HepG2 (cell line): ENCODE measurements at regions not wholly inside any gene's neighbourhood (a gene's known extent, or its start where the extent isn't known, plus 50 kb on each side); places are given as distances from the start of the nearest gene placed in this dataset.

ENCODE experiments used
- EP300 ChIP-seq, 3 experiments: sonication (generic) in 1 of 3; formaldehyde crosslinking in 1 of 3; IDR thresholded peaks; 2 replicates each; pipeline versions ENCODE4 v1.5.1 to v1.6.1; 2011 to 2020; ENCODE audit warnings: low read depth in 2 of 3, low read length in 2 of 3, borderline replicate concordance in 1 of 3, improper control_type of control experiment in 1 of 3, mild to moderate bottlenecking in 1 of 3, missing genetic modification reagents in 1 of 3, moderate library complexity in 1 of 3
- HOXA9 ChIP-seq: sonication (generic); formaldehyde crosslinking; IDR thresholded peaks from 2 replicates; pipeline ENCODE4 v1.8.1; 2022; ENCODE audit warnings: missing genetic modification reagents, mild to moderate bottlenecking, moderate library complexity, borderline replicate concordance
- SIN3A ChIP-seq: IDR thresholded peaks from 2 replicates; pipeline ENCODE4 v1.6.1; 2011; ENCODE audit warnings: low read depth, mild to moderate bottlenecking, control low read depth, low read length, borderline replicate concordance
- YY1 ChIP-seq: IDR thresholded peaks from 2 replicates; pipeline ENCODE4 v1.6.1; 2011; ENCODE audit warnings: low read length, low read depth, moderate library complexity, mild to moderate bottlenecking; ENCODE audit not compliant: insufficient read depth, insufficient replicate concordance
- ZFX ChIP-seq: sonication (generic); formaldehyde crosslinking; IDR thresholded peaks from 2 replicates; pipeline ENCODE4 v1.4.0; 2020; ENCODE audit warnings: mild to moderate bottlenecking, low read depth, missing genetic modification reagents, moderate library complexity
- ZMYM2 ChIP-seq: sonication (generic); formaldehyde crosslinking; IDR thresholded peaks from 2 replicates; pipeline ENCODE4 v1.8.0; 2022; ENCODE audit warnings: mild to moderate bottlenecking, missing genetic modification reagents
- ZNF260 ChIP-seq: sonication (generic); formaldehyde crosslinking; IDR thresholded peaks from 2 replicates; pipeline ENCODE4 v1.4.0; 2020; ENCODE audit warnings: missing genetic modification reagents, low read depth, mild to moderate bottlenecking, borderline replicate concordance
- ZSCAN12 ChIP-seq: sonication (generic); formaldehyde crosslinking; IDR thresholded peaks from 2 replicates; pipeline ENCODE4 v1.9.0; 2021; ENCODE audit warnings: mild to moderate bottlenecking, missing genetic modification reagents
- TF ChIP-seq, protein P1 (sequence below): sonication (generic); formaldehyde crosslinking; IDR thresholded peaks from 2 replicates; pipeline ENCODE4 v1.5.0; 2020; ENCODE audit warnings: mild to moderate bottlenecking, missing genetic modification reagents, moderate library complexity
- TF ChIP-seq, protein P2 (sequence below): sonication (generic); formaldehyde crosslinking; IDR thresholded peaks from 2 replicates; pipeline ENCODE4 v1.4.0; 2020; ENCODE audit warnings: missing genetic modification reagents
- TF ChIP-seq, protein P3 (sequence below): sonication (generic); formaldehyde crosslinking; conservative IDR thresholded peaks from 2 replicates; pipeline ENCODE4 v1.4.0; 2020; ENCODE audit warnings: missing genetic modification reagents

DNA sequence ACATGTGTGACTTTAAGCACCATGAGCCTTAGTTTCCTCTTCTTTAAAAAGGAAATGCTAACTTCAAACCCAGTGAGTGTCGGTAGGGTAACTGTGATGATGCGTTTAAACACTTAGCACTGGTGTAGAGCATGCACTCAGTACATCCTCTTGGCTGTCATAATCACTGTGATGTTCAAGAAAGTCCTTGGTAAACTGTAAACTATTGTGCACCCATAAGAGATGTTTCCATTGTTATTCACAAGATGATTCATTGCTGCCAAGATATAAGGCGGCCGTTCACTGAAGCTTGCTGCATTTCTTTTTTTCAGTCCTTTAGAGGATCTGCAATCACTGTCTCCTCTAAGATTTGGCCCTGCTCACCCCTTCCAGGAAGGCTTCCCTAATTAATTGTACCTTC, 61.8 kb upstream of the DAB1 start:
- TF ChIP-seq YY1 (no peak), ZNF260 (no peak), EP300 (IDR thresholded peaks at IDR 0.05; ENCODE audit: low read depth in 2 of 2, low read length in 2 of 2) (no peak), EP300 (CRISPR knock-in tag; IDR thresholded peaks at IDR 0.05; ENCODE audit: borderline replicate concordance) (no peak), HOXA9 (CRISPR knock-in tag) (no peak), ZFX (no peak), SIN3A (no peak), ZSCAN12 (no peak), ZMYM2 (CRISPR knock-in tag) (no peak)
- TF ChIP-seq, protein P1, sequence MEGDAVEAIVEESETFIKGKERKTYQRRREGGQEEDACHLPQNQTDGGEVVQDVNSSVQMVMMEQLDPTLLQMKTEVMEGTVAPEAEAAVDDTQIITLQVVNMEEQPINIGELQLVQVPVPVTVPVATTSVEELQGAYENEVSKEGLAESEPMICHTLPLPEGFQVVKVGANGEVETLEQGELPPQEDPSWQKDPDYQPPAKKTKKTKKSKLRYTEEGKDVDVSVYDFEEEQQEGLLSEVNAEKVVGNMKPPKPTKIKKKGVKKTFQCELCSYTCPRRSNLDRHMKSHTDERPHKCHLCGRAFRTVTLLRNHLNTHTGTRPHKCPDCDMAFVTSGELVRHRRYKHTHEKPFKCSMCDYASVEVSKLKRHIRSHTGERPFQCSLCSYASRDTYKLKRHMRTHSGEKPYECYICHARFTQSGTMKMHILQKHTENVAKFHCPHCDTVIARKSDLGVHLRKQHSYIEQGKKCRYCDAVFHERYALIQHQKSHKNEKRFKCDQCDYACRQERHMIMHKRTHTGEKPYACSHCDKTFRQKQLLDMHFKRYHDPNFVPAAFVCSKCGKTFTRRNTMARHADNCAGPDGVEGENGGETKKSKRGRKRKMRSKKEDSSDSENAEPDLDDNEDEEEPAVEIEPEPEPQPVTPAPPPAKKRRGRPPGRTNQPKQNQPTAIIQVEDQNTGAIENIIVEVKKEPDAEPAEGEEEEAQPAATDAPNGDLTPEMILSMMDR, result no peak
- TF ChIP-seq, protein P2, sequence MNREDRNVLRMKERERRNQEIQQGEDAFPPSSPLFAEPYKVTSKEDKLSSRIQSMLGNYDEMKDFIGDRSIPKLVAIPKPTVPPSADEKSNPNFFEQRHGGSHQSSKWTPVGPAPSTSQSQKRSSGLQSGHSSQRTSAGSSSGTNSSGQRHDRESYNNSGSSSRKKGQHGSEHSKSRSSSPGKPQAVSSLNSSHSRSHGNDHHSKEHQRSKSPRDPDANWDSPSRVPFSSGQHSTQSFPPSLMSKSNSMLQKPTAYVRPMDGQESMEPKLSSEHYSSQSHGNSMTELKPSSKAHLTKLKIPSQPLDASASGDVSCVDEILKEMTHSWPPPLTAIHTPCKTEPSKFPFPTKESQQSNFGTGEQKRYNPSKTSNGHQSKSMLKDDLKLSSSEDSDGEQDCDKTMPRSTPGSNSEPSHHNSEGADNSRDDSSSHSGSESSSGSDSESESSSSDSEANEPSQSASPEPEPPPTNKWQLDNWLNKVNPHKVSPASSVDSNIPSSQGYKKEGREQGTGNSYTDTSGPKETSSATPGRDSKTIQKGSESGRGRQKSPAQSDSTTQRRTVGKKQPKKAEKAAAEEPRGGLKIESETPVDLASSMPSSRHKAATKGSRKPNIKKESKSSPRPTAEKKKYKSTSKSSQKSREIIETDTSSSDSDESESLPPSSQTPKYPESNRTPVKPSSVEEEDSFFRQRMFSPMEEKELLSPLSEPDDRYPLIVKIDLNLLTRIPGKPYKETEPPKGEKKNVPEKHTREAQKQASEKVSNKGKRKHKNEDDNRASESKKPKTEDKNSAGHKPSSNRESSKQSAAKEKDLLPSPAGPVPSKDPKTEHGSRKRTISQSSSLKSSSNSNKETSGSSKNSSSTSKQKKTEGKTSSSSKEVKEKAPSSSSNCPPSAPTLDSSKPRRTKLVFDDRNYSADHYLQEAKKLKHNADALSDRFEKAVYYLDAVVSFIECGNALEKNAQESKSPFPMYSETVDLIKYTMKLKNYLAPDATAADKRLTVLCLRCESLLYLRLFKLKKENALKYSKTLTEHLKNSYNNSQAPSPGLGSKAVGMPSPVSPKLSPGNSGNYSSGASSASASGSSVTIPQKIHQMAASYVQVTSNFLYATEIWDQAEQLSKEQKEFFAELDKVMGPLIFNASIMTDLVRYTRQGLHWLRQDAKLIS (CRISPR knock-in tag), result no peak
- TF ChIP-seq, protein P3, sequence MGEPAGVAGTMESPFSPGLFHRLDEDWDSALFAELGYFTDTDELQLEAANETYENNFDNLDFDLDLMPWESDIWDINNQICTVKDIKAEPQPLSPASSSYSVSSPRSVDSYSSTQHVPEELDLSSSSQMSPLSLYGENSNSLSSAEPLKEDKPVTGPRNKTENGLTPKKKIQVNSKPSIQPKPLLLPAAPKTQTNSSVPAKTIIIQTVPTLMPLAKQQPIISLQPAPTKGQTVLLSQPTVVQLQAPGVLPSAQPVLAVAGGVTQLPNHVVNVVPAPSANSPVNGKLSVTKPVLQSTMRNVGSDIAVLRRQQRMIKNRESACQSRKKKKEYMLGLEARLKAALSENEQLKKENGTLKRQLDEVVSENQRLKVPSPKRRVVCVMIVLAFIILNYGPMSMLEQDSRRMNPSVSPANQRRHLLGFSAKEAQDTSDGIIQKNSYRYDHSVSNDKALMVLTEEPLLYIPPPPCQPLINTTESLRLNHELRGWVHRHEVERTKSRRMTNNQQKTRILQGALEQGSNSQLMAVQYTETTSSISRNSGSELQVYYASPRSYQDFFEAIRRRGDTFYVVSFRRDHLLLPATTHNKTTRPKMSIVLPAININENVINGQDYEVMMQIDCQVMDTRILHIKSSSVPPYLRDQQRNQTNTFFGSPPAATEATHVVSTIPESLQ, result no peak
